Activated T-cell treated with anti-CD3 and anti-CD28 coated beads for 48 hours (primary cell): ENCODE measurements at regions not wholly inside any gene's neighbourhood (a gene's known extent, or its start where the extent isn't known, plus 50 kb on each side); places are given as distances from the start of the nearest gene placed in this dataset.
A peak's percentile ranks its signal among the peaks of the same experiment; 100 is the strongest.
"Not testable (repeated sequence)": the region's sequence is repeated elsewhere in the genome, so short reads cannot be mapped to it uniquely, and the experiment has no call there.

ENCODE experiments used
- DNase-seq: peaks from one replicate; pipeline ENCODE4 v3.0.0-alpha.2; 2020; ENCODE audit warnings: low read depth

GRCh38 chrY:3491423-3491822 is 87.4 kb upstream of the TGIF2LY start:
- not testable (repeated sequence) for DNase-seq

- not testable (repeated sequence) for DNase-seq
Measured at GRCh38 chrY:3494539-3494938, 84.3 kb upstream of the TGIF2LY start.

GRCh38 chrY:3527040-3527439 is 51.8 kb upstream of the TGIF2LY start:
- DNase-seq = peak; percentile 1
